ENCODE measurements at regions not wholly inside any gene's neighbourhood (a gene's known extent, or its start where the extent isn't known, plus 50 kb on each side); places are given as distances from the start of the nearest gene placed in this dataset.

DNA sequence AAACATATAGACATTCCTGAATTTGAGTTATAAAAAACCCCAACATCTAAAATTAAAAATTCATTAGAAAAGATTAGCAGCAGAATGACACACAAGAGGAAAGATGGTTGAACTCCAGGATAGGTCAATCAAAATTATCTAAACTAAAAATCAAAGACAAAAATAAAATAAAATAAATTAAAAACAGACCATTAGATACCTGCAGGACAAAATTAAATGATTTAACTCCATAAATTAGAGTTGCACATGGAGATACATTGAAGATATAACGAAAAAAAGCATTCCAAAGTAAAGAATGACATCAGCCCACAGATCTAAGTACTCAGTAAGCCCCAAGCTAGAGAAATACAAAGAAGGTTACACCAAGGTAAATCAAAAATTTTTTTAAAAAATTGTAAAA lies 226.1 kb upstream of the SORCS1 start:
- no peak for DNase-seq

DNA sequence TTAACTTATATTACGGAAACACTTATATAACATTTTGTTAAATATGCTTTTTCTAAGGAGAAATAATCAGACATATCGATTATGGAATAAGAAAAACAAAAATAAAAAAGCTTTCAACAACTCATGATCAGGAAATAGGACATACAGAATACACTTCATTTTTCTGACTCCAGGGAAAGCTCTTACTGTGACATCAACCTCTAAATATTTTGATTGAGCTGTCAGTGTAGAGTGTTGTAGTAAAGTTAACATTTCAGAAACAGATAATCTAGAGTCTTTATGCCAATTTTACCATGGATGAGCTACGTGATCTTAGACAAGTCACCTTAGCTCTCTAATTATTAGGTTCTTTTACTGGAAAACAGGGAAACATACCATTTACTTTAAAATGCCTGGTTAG lies 218.9 kb upstream of the SORCS1 start:
- no peak for DNase-seq

DNA sequence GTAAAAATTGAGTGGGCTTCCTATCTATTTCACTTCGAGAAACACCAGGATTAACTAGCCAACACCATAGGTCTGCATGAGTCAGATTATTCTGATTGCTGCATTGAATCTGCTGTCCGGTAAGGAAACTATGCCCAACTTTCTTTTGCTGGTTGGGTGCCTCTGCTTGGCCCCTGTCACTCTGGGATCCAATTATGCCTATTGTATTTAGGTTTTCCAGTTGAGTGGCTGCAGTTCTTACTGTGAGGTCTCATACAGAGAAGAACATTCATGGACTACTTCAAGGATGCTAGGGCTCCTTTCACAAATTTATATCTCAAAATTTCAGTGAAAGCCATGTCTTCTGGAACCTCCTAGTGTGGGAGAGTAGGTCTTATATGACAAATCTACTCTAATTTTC lies 215.1 kb upstream of the SORCS1 start:
- DNase-seq, result no peak

DNA sequence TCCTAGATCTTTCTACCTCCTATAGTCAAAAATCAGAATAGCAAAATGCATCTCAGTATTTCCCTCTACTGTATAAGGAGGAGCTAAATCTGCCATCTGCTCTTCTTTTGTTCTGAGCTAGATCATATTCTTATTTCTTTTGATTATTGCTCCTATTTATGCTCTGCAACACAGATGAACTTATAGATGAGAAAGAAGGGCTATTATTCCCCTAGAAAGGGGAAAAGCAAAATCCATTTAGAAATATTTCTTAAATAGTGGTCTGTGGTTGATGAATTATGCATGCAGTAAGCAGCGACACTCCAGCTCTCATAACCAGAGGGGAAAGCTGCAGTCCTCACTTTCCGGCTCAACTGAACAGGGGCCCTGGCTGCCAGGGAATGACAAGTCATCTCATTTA lies 207.3 kb upstream of the SORCS1 start:
- no peak for DNase-seq

DNA sequence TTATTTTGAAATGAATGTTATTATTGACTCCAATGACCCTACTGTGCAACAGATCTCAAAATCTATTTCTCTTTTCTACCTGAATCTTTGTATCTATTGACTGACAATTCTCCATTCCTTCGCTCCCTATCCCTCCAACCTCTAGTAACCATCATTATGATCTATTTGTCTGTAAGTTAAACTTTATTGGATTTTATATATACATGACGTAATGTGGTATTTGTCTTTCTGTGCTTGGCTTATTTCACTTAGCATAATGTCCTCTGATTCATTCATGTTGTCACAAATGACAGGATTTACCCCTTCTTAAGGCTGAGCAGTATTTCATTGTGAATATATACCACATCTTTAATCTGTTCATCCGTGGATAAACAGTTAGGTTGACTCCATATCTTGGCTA lies 200.4 kb upstream of the SORCS1 start:
- DNase-seq, result no peak

DNA sequence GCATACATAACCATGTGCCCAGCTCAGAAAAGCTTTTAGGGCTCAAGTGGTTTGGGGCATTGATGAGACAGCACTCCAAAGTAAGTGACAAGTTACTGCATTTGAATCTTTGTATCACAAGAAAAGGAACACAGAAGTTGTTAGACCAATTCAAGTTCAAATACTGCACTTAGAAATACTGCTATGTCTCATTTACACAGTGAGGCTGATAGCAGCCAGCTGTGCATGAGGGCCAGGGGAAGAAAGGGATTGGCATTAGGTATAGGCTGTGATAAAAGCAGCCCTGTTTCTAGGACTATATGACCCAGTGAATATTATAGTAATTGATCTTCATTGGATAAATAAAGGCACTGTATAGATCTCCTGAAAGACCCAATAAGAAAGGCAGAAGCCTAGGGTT lies 197.8 kb upstream of the SORCS1 start:
- no peak for DNase-seq

DNA sequence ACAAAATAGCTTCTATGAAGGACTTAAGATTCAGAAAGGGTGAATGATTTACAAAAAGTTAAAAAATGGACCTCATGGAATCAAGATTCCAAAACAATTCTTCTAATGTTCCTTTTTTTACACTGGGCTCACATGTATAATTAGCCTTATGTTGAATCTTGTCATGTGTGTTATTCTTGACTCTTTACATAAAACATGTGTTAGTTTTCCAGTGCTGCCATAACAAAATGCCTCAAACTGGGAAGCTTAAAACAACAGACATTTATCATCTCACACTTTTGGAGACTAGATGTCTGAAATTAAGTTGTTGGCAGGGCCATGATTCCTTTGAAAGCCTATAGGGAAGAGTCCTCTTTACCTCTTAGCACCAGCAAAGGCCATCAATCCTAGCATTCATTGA lies 192.5 kb upstream of the SORCS1 start:
- no peak for DNase-seq

DNA sequence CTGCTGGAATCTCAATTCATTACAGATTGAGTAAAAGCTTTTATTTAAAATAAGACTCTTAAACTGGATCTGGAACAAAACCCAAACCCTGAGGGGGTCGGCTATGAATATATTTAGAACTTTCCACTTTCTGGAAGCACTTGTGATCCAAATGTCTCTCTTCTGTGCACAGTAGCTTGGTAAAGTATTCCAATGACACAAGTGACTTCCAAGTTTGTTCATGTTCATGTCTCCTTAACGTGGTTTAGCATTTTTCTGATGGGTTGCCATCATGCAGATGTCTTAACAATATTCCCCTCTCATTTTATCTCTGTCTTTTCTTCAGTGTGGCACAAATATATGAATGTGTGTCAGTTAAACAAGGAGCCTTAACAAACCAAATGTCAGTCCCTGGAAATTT lies 191.9 kb upstream of the SORCS1 start:
- no peak for DNase-seq

DNA sequence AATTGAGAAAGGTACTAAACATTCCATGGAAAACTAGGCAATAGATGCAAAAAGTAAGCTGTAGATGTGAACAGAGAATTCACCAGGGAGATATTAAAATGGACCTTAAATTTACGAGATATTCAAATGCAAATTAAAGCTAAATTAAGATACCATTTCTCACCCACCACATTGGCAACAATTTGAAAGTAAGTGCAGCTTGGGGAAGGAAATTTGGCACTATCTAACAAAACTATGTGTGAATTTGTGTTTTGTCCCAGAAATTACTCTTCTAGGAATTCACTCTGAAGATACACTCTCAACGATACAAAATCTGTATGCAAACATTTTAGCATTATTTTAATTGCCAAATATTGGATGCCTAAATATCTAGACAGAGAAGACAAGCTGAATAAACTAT lies 178.2 kb upstream of the SORCS1 start:
- no peak for DNase-seq

DNA sequence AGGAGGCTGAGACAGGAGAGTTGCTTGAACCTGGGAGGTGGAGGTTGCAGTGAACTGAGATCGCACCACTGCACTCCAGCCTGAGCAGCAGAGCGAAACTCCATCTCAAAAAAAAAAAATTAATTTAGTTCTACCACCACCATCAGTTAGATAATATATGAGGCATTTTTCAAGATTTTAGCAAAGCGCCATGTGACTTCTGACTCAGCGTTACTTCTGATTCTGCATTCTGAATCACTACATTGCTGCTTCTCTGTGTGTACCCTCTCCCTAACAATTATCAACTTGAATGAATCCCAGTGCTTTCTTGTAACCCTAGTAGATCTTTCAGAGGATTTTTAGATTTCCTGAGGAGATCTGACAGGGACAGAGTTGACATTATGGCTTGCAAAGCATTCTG lies 176.8 kb upstream of the SORCS1 start:
- no peak for DNase-seq

DNA sequence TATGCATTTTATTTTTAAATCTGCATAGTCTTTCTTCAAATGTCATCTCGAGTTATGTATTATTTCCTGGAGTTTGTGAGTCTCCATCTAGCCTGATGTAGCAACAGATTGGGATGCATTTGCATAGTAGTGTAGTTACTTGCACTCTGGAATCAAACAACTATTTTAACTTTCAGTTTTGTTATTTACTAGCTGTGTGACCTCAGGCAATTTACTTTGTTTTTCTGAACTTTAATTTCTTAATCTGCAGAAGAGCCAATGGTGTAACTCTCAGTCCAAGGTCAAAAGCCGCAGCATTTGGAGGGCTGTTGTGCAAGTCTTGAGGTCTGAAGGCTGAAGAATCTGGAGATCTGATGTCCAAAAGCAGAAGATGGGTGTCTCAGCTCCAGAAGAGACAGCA lies 175.8 kb upstream of the SORCS1 start:
- no peak for DNase-seq

DNA sequence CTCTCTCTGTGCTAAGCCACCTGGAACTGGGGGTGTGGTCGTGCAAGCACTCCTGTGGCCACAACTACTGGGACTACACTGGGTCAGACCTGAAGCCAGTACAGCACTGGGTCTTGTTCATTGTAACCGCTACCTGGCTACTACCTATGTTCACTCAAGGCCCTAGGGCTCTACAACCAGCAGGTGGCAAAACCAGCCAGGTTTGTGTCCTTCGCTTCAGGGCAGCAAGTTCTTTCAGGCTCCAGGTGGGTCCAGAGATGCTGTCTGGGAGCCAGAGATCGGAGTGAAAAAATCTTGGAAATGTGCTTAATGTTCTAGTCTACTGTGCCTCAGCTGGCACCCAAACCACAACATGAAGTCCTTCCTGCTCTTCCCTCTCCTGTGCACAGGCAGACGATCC lies 171.6 kb upstream of the SORCS1 start:
- DNase-seq, result no peak

DNA sequence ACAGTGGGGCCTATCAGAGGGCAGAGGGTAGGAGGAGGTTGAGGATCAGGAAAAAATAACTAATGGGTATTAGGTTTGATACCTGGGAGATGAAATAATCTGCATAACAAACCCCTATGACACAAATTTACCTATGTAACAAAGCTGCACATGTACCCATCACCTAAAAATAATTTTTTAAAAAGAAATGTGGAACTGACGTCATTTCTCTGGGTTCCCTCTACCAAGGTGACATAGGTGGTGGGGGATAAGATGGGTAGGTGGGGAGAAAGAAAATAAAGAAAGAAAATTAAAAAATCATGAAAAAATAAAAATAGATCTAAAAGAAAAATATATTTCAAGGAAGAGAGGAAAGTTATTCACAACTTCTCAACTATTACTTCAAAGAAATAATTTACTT lies 153.1 kb upstream of the SORCS1 start:
- DNase-seq, result no peak

DNA sequence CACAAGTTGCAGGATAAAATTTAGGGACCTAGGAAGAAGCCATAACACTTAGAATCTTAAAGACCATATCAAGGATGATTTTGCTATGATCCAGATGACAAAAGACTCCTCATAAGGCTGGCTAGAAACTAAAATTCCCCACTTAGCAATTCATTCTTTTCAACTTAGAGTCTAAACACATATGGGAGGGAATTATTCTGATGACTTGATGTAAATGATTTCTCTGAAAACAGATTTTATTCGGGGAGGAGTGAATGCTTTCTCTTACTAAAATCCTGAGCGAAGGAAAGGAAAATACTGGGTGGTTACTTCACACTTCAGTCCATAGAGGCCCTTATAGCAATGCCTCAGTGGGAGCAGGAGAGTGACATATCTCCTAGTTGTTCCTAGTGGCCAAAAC lies 138.7 kb upstream of the SORCS1 start:
- no peak for DNase-seq

DNA sequence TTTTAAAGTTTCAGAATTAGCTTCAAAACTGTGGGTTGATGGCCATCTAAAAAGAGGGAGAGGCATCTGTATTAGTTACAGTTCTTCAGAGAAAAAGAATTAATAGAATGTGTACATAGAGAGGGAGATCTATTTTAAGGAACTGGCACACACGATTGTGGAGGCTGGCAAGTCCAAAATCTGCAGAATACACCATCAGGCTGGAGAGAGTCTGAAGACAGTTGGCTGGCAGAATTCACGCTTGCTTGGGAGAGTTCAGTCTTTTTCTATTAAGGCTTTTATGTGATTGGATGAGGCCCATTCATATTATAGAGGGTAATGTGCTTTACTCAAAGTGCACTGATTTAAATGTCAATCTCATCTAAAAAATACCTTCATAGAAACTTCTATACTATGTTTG lies 135.1 kb upstream of the SORCS1 start:
- no peak for DNase-seq

DNA sequence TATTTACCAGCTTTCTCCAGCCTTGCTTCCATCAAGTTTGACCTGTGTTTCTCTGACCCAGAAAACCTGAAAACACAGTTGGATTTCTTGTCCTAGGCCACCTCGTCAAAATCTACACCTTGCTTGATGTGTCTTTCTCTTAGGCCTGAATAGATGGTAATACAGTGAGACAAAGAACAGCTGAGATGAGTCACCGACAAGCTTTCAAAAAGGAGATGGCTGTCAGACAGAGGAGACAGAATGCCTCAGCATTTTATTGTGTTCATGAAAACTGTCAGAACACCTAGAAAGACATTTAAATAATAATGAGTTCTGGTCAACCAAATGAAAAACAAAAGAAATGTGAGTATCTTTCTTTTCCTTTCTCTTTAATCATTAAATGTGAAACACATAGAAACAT lies 119.7 kb upstream of the SORCS1 start:
- DNase-seq, result no peak

DNA sequence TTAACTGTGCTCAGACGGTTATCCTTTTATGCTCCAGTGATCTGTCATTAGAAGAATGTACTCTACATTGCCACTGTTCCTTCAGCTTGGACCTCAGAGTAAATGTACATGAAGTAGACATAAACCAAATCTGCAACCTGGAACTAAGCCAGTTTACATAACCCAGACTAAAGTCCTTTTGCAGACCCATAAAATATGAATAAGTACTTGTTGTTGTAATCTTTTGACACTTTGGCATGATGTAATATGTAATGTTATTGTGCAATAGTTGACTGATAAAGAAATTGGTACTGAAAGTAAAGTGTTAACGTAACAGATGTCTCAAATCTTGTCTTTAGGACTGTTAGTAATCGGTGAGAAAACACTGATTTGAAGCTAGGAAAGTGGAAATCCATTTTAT lies 115.8 kb upstream of the SORCS1 start:
- no peak for DNase-seq

DNA sequence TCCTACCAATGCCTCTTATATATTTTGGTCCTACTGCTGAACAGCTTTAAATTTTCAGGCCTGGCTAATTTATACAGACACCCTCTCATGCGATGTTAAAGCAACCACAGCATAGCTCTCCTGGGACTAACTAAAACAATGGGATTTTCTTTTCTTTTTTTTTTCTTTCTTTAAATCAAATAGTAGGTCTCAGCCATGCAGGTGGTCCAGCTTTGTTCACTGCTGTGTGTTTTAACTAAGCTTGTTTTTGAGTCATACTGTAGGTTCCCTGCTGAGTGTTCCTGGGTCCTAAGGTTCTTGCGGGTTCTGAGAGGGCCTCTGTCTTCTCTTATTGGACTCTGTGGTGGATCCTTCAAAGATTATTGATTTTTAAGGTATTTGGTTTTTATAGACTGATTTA lies 113.1 kb upstream of the SORCS1 start:
- no peak for DNase-seq

DNA sequence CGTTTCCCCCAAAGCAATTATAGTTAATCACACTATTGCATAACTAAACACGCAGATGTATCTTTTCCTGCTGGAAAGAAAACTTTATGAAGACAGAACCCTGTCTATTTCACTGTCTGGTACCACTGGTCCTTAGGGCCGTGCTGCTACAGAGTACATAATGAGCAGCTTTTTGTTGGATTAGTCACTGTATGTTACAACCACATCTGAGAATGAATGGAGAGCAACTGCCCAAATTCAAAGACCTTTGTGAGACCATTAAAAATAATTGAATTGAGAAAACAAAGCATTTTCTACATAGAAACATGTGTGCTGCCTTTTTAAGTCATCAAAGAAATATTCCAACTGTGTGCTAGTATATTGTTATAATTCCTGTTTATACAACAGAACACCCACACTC lies 111.3 kb upstream of the SORCS1 start:
- no peak for DNase-seq

DNA sequence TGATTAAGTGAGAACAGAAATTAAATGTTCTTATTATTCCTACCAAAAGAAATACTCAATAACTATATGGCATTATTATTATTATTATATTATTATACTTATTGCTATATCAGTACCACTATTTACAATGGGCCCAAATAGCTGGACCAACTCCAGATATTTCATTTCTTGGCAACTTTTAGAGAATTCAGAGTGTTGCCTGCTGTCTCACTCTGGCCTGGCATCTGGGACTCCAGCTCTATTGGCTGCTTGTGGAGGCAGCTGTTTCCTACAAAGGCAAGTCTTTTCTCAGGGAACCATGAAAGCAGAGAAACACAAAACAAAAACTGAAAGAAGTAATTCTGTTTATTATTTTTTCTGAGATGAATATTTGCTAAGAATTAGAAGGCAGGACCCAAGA lies 105.1 kb upstream of the SORCS1 start:
- DNase-seq, result no peak

DNA sequence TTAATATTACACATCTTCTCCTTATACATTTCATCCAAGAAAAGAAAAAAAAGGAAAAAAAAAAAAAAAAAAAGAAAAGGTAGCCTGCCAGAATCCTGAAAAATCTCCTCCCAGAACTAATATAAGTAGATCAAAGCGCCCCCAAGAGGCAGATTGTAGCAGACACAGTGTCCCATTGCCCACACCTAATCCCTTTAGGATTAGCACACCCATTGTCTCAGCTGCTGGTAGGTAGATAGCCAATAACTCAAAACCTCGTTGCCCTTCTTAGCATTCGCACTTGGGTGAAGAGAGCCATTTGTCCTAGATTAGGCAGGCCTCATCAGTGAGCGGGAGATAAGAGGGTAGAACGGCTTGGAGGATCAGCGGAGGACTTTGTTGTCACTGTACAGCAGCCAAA lies 100.2 kb upstream of the SORCS1 start:
- no peak for DNase-seq

DNA sequence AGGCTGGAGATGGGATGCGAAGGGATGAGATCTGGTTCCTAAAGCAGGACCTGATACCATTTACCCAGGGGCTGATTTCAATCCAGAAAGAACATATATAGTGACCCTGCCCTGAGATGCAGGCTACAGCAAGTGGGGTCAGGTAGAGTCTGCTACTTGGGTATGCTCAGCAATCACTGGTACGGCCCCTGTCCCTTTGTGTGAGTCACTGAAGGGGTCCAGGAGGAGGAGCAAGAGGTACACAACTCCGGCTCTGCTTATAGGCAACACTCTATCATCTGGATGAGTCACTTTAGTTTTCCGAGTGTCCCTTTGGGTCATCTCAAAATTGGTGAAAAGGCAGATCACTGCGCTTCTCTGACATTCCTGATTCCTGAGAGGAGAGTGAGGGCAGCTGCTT lies 79.6 kb upstream of the SORCS1 start:
- no peak for DNase-seq

DNA sequence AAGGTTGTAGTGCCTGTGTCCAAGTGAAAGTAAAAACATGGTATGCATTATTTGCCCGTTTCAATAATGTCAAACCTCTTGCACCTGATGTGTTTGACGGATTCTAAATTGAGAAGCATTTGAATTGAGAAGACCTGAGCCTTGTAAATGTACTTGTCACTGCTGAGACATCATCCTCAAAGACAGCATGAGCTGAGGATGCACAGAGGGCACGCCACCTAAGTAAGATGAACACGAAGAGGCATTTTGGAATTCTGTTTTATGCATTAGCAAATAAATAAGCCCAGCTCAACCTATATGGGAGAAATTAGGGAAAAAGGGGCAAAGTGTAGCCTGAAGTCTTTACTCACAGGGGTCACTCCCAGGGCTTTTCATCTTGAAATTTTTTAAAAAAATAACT lies 73.8 kb upstream of the SORCS1 start:
- no peak for DNase-seq

DNA sequence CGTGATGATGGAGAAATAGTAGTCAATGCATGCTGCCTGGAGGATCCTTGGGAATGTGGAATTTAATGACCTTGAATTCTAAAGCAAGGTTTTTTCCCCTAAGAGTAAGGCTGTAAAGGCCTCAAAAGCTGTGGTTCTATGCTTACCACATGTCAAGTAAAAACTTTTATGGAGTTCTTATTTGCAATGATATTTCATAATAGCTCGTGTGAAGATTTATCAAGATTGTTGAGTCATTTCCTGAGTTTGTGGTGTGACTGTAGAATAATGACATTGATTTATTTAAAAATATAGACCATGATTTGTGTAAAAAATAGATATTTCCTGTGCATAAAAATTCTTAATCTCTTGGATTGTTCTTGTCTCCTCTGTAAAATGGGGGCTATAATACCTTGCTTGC lies 67.5 kb upstream of the SORCS1 start:
- no peak for DNase-seq

DNA sequence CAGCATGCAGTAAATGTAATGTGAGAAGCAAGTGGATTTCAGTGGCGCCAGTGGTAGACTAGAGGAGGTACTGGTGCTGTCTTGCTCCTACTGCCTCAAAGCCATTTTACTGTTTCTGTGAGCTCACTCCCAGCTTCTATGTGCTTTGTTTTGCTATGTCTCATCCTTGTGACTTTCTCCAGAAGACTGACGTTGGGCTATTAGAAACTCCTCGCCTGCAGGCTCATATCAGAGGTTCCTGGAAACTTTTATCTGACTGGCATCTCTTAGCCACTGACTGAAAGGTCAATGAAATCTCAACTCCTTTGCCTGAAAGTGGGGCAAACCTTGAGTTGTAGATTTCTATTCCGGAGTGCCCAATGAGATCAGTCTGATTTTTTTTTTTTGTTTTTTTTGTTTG lies 66.4 kb upstream of the SORCS1 start:
- no peak for DNase-seq

DNA sequence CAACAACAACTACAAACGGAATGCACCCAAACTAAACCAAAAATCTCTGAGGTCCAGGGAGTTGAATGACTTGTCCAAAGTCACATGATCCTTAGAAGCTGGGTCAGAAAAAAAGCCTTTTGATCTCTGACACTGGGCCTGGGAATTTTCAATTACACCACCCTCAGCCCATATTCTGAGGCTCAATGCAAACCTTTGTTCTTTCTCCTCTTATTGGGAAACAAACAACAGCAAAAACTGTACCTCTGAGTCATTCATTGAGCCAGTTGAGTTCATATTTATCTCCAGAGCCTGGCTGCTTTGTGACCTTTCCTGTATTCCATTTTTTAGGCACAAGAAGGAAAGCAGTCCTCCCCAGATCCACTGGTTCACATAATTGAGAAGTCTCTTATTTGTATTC lies 51.2 kb upstream of the SORCS1 start:
- DNase-seq, result no peak

All from SW 1271 (cell line).